ENCODE measurements at regions not wholly inside any gene's neighbourhood (a gene's known extent, or its start where the extent isn't known, plus 50 kb on each side); places are given as distances from the start of the nearest gene placed in this dataset.

DNA sequence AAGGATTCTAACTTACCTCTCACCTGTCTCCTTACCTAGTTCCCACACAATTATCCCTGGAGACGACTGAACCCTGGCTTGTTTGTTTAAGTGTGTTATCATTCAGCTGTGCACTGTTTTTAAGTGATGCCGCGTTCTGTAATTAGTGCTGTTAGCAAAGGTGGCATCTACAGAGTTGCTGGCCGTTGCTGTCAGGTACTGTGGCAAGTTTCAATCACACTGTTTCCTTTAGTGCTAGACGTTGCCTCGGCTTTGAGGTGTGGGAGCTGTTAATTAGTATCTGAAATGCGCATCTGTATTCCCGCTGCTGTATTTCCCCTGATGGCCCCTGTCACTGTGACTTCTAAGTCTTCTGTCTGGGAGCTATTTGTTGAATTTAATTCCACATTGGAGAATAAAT lies 193.8 kb upstream of the GAS1 start:
- H3K27me3 ChIP-seq: no peaks in the 10 kb centered on the region
- H3K4me3 ChIP-seq: no peak overlapping the region
- no peaks in the 10 kb centered on the region for H3K4me1 ChIP-seq
- H3K36me3 ChIP-seq: no peaks in the 10 kb centered on the region
- TF ChIP-seq POLR2AphosphoS5 (IDR thresholded peaks at IDR 0.05; ENCODE audit: insufficient read depth in 1 of 2, low read depth in 1 of 2): no peak
- TF ChIP-seq, protein P1, sequence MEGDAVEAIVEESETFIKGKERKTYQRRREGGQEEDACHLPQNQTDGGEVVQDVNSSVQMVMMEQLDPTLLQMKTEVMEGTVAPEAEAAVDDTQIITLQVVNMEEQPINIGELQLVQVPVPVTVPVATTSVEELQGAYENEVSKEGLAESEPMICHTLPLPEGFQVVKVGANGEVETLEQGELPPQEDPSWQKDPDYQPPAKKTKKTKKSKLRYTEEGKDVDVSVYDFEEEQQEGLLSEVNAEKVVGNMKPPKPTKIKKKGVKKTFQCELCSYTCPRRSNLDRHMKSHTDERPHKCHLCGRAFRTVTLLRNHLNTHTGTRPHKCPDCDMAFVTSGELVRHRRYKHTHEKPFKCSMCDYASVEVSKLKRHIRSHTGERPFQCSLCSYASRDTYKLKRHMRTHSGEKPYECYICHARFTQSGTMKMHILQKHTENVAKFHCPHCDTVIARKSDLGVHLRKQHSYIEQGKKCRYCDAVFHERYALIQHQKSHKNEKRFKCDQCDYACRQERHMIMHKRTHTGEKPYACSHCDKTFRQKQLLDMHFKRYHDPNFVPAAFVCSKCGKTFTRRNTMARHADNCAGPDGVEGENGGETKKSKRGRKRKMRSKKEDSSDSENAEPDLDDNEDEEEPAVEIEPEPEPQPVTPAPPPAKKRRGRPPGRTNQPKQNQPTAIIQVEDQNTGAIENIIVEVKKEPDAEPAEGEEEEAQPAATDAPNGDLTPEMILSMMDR (IDR thresholded peaks at IDR 0.05): no peak
- no peak for TF ChIP-seq POLR2A (IDR thresholded peaks at IDR 0.05)
- no peaks in the 10 kb centered on the region for H3K9me3 ChIP-seq
- no peak overlapping the region for H3K27ac ChIP-seq
- DNase-seq (ENCODE audit: extremely low spot score in 2 of 2): no peak
- intact Hi-C loops (cut with DNase I): loop anchor here (10.0 kb wide), 1 partner anchor 196 kb away; the partner anchor contains the start of gene GAS1

DNA sequence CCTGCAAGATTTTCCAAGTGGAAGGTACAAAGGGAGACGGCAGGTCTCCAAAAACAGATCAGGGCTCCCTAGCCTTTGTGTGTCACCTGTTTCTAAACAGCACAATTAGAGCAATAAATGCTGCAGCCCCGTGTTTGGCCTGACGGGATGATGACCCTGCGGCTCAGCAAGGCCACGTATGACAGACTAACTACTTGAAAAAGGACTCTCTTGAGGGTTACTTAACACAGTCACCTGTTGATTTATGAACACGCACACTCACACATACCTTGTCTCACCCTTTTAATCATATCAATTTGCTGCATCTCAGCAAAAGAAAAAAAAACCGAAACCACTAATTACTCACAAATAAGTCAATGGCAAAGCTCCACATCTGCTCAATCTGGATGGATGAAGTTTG lies 199.6 kb upstream of the GAS1 start:
- Histone ChIP-seq H3K4me1 (peaks cover 13% of the 10 kb centered on the region), H3K27me3 (no peaks in the 10 kb centered on the region), H3K27ac (no peak overlapping the region), H3K36me3 (no peaks in the 10 kb centered on the region), H3K4me3 (no peak overlapping the region), H3K9me3 (no peaks in the 10 kb centered on the region)
- intact Hi-C loops (cut with DNase I): loop anchor here (5.0 to 10.0 kb wide), 2 partner anchors 50 to 202 kb away; partner anchors contain the start of gene GAS1
- DNase-seq (ENCODE audit: extremely low spot score in 2 of 2): no peak
- TF ChIP-seq POLR2A (IDR thresholded peaks at IDR 0.05) (no peak), POLR2AphosphoS5 (IDR thresholded peaks at IDR 0.05; ENCODE audit: insufficient read depth in 1 of 2, low read depth in 1 of 2) (no peak)
- TF ChIP-seq, protein P1 (IDR thresholded peaks at IDR 0.05): no peak

DNA sequence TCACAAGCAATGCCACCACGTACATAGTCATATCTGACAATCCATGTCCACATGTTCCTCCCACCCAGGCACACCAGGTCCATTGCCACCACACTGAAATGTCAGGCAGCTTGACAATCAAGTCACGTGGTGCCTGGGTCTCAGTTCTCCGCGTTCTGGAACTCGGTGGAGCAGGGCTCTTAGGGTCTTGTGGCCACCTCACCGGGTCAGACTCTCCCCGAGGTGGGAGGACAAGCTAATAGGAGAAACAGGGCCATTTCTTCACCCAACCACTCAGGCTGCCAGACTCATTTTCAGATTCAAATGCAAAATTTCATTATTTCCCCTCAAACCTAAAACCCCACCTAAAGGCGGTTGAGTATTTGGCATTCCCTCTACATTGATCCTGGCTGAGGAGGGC lies 200.5 kb upstream of the GAS1 start:
- Histone ChIP-seq H3K4me1 (peaks cover 13% of the 10 kb centered on the region), H3K4me3 (peak overlapping the region; percentile 29 to 39), H3K27ac (peak overlapping the region; percentile 60), H3K36me3 (no peaks in the 10 kb centered on the region), H3K27me3 (no peaks in the 10 kb centered on the region), H3K9me3 (no peaks in the 10 kb centered on the region)
- intact Hi-C loops (cut with DNase I): loop anchor here (5.0 to 10.0 kb wide), 2 partner anchors 49 to 203 kb away; partner anchors contain the start of gene GAS1
- no peak for DNase-seq (ENCODE audit: extremely low spot score in 2 of 2)
- no peak for TF ChIP-seq POLR2A (IDR thresholded peaks at IDR 0.05)
- TF ChIP-seq POLR2AphosphoS5 (IDR thresholded peaks at IDR 0.05; ENCODE audit: insufficient read depth in 1 of 2, low read depth in 1 of 2): no peak
- TF ChIP-seq, protein P1 (IDR thresholded peaks at IDR 0.05): no peak

DNA sequence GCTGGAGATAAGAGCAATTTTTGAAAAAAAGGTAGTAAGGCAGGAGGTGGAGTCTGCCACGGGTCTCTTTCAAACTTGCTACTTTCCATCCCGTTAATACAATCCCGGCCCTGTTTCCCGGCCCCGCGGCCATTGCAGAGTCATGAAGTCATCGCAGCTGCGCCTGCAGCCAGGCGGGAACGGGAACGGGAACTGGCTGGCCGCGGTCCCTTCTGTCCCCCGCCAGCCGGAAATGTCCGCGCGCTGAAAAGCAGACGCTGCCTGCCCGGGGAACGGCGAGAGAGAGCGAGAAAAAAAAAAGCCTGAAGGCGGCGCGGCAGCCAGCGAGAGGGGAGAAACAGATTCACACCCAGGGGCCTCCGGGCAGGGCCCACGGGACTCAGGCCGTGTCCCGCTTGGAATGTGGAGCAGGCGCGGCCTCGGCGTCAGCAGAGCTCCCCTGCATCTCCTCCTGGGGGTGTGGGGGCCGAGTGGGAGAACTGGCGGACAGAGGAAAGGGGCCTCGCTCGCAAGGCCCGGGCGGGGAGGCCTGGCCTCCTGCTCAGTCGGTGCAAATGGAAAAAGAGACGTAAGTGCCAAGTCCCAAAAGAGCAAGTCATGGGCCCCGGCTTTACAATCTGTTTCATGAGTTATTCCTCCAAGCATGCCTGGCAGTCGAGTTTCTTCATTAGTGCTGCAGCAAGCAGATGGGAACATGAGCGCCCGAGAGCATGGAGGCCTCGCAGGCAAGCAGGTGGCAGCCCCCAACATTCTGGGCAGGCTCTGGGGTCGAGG lies 201.2 kb upstream of the GAS1 start:
- intact Hi-C loops (cut with DNase I): loop anchor here (5.0 to 10.0 kb wide), 2 partner anchors 49 to 204 kb away; partner anchors contain the start of gene GAS1
- H3K36me3 ChIP-seq: no peaks in the 10 kb centered on the region
- H3K9me3 ChIP-seq: no peaks in the 10 kb centered on the region
- H3K4me1 ChIP-seq: peaks cover 13% of the 10 kb centered on the region
- TF ChIP-seq, protein P1 (IDR thresholded peaks at IDR 0.05): no peak
- TF ChIP-seq POLR2AphosphoS5 (IDR thresholded peaks at IDR 0.05; ENCODE audit: insufficient read depth in 1 of 2, low read depth in 1 of 2): peak; percentile 32 to 80
- peak overlapping the region; percentile 29 to 39 for H3K4me3 ChIP-seq
- DNase-seq (ENCODE audit: extremely low spot score in 2 of 2): peak in 1 of 2 donors; percentile 91
- H3K27me3 ChIP-seq: no peaks in the 10 kb centered on the region
- peak overlapping the region; percentile 60 for H3K27ac ChIP-seq

DNA sequence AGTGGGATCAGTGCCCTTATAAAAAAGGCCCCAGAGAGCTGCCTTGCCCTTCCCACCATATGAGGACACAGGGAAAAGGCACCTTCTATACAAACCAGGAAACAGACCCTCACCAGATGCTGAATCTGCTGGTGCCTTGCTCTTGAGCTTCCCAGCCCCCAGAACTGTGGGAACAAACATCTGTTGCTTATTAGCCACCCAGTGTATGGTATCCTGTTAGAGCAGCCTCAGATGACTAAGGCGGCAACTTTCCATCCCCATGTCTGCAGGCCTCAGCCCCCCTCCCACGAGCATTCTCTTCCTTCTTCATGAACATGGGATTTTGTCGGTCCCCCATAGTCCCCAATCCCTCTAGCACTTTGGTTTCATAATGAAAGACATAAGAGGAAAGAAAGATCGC lies 202.5 kb upstream of the GAS1 start:
- Histone ChIP-seq H3K9me3 (no peaks in the 10 kb centered on the region), H3K27ac (no peak overlapping the region), H3K27me3 (no peaks in the 10 kb centered on the region), H3K36me3 (no peaks in the 10 kb centered on the region), H3K4me3 (no peak overlapping the region), H3K4me1 (peaks cover 13% of the 10 kb centered on the region)
- TF ChIP-seq, protein P1 (IDR thresholded peaks at IDR 0.05): no peak
- no peak for TF ChIP-seq POLR2AphosphoS5 (IDR thresholded peaks at IDR 0.05; ENCODE audit: insufficient read depth in 1 of 2, low read depth in 1 of 2)
- TF ChIP-seq POLR2A (IDR thresholded peaks at IDR 0.05): no peak
- no peak for DNase-seq (ENCODE audit: extremely low spot score in 2 of 2)
- intact Hi-C loops (cut with DNase I): loop anchor here (5.0 to 10.0 kb wide), 2 partner anchors 48 to 205 kb away; partner anchors contain the start of gene GAS1

Data from vagina (tissue), 2 donors.